ENCODE measurements at regions not wholly inside any gene's neighbourhood (a gene's known extent, or its start where the extent isn't known, plus 50 kb on each side); places are given as distances from the start of the nearest gene placed in this dataset.
A peak's percentile ranks its signal among the peaks of the same experiment; 100 is the strongest.

- DNase-seq (ENCODE audit: low spot score): no peak
- H3K4me3 ChIP-seq: no peak overlapping the region
- no peaks in the 10 kb centered on the region for H3K27me3 ChIP-seq (replicated peaks; ENCODE audit: insufficient read depth)
- H3K27ac ChIP-seq: no peak overlapping the region
- intact Hi-C loops (cut with DNase I): no loop called here
- no peak for TF ChIP-seq POLR2AphosphoS5 (IDR thresholded peaks at IDR 0.05)
- no peak for TF ChIP-seq CTCF (IDR thresholded peaks at IDR 0.05)
- H3K36me3 ChIP-seq: no peaks in the 10 kb centered on the region
- H3K4me1 ChIP-seq (replicated peaks): no peaks in the 10 kb centered on the region
- no peaks in the 10 kb centered on the region for H3K9me3 ChIP-seq
Observed at GRCh38 chr10:61356354-61356753, 96.8 kb downstream of the TMEM26 start.

- no peaks in the 10 kb centered on the region for H3K27me3 ChIP-seq (replicated peaks; ENCODE audit: insufficient read depth)
- no peak for DNase-seq (ENCODE audit: low spot score)
- intact Hi-C loops (cut with DNase I): no loop called here
- no peaks in the 10 kb centered on the region for H3K9me3 ChIP-seq
- H3K36me3 ChIP-seq: no peaks in the 10 kb centered on the region
- H3K4me3 ChIP-seq: no peak overlapping the region
- no peaks in the 10 kb centered on the region for H3K4me1 ChIP-seq (replicated peaks)
- H3K27ac ChIP-seq: no peak overlapping the region
- TF ChIP-seq POLR2A (IDR thresholded peaks at IDR 0.05) (no peak), POLR2AphosphoS5 (IDR thresholded peaks at IDR 0.05) (no peak), CTCF (IDR thresholded peaks at IDR 0.05) (no peak)
- WGBS: 60% methylated on average over 1 of the region's 1 CpG
Observed at GRCh38 chr10:61355211-61355610, 98.0 kb downstream of the TMEM26 start.

DNA sequence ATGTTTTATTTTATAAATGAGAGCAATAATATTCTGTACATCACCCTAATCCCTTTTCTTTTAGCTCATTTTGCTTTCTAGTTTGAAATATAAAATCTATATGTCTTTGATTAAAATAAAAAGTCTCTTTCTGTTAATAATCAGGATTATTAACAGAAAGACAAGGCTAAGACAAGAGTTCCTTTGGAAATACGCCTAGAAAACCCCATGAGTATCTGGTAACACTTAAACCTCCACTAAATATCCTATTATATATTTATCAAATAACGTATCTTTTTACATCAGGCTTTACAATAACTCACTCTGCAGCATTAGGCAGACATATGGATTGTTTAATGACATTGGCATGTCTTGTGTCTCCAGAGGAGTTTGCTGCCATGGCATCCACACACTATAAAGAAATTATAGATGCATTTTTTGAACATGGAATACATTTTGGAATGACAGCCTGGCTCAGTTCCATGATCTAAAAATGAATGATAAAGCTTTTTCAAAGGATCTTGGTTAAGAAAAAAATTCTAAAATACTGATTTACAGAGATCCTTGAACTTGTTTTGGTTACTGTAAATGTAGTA, 98.7 kb downstream of the TMEM26 start:
- no peaks in the 10 kb centered on the region for H3K27me3 ChIP-seq (replicated peaks; ENCODE audit: insufficient read depth)
- intact Hi-C loops (cut with DNase I): no loop called here
- H3K9me3 ChIP-seq: no peaks in the 10 kb centered on the region
- no peak for DNase-seq (ENCODE audit: low spot score)
- no peak for TF ChIP-seq CTCF (IDR thresholded peaks at IDR 0.05)
- TF ChIP-seq POLR2AphosphoS5 (IDR thresholded peaks at IDR 0.05): no peak
- TF ChIP-seq POLR2A (IDR thresholded peaks at IDR 0.05): no peak
- 60% methylated on average over 2 of the region's 2 CpGs for WGBS
- no peak overlapping the region for H3K4me3 ChIP-seq
- no peaks in the 10 kb centered on the region for H3K4me1 ChIP-seq (replicated peaks)
- no peak overlapping the region for H3K27ac ChIP-seq
- H3K36me3 ChIP-seq: no peaks in the 10 kb centered on the region

DNA sequence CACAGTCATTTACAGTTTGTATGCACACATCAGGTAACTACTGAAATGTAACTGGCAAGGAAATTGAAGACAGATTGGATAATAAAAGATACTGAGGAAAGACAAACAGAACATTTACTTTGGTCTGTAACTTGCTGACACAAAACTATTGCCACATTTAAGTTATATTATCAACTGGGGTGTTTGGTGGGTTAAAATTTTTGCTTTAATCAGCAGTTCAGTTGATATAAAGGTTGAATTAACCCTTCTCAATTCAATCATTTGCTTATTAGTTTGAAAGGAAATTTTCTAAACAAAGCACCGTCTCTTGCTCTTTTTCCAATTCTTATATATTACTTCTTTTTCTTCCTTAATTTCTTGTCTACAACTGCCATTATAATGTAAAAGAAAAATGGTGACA, 102.4 kb downstream of the TMEM26 start:
- Histone ChIP-seq H3K27ac (no peak overlapping the region), H3K4me1 (replicated peaks) (no peaks in the 10 kb centered on the region), H3K36me3 (no peaks in the 10 kb centered on the region), H3K9me3 (no peaks in the 10 kb centered on the region), H3K27me3 (replicated peaks; ENCODE audit: insufficient read depth) (no peaks in the 10 kb centered on the region), H3K4me3 (no peak overlapping the region)
- intact Hi-C loops (cut with DNase I): no loop called here
- no peak for DNase-seq (ENCODE audit: low spot score)
- 96% methylated on average over 1 of the region's 1 CpG for WGBS
- no peak for TF ChIP-seq CTCF (IDR thresholded peaks at IDR 0.05)
- TF ChIP-seq POLR2AphosphoS5 (IDR thresholded peaks at IDR 0.05): peak; percentile 11

GRCh38 chr10:61350068-61350467, 103.1 kb downstream of the TMEM26 start:
- intact Hi-C loops (cut with DNase I): no loop called here
- Histone ChIP-seq H3K27ac (no peak overlapping the region), H3K27me3 (replicated peaks; ENCODE audit: insufficient read depth) (no peaks in the 10 kb centered on the region), H3K36me3 (no peaks in the 10 kb centered on the region), H3K4me3 (no peak overlapping the region), H3K9me3 (no peaks in the 10 kb centered on the region), H3K4me1 (replicated peaks) (no peaks in the 10 kb centered on the region)
- TF ChIP-seq POLR2AphosphoS5 (IDR thresholded peaks at IDR 0.05) (no peak), CTCF (IDR thresholded peaks at IDR 0.05) (no peak), POLR2A (IDR thresholded peaks at IDR 0.05) (no peak)
- no peak for DNase-seq (ENCODE audit: low spot score)
- WGBS: 0% methylated on average over 1 of the region's 1 CpG

Measured in prostate gland (tissue), 2 donors.